GM21515 (cell line): ENCODE measurements at regions not wholly inside any gene's neighbourhood (a gene's known extent, or its start where the extent isn't known, plus 50 kb on each side); places are given as distances from the start of the nearest gene placed in this dataset.

Source experiments
- ATAC-seq: cut with Tn5 transposase; IDR thresholded peaks from one replicate; pipeline ENCODE4 v1.9.1; 2021; ENCODE audit not compliant: unreplicated experiment

- no peak for ATAC-seq
These were observed 343.0 kb upstream of the PLSCR5 start for GRCh38 chr3:146948186-146948585.

- no peak for ATAC-seq
These were observed 324.6 kb upstream of the PLSCR5 start for GRCh38 chr3:146929696-146930095.

- ATAC-seq: no peak
These were observed 323.4 kb upstream of the PLSCR5 start for GRCh38 chr3:146928421-146929059.

- ATAC-seq: no peak
These were observed 316.5 kb upstream of the PLSCR5 start for GRCh38 chr3:146921693-146922092.

GRCh38 chr3:146914409-146914808, 309.3 kb upstream of the PLSCR5 start:
- no peak for ATAC-seq

- no peak for ATAC-seq
These were observed 307.3 kb upstream of the PLSCR5 start for GRCh38 chr3:146912241-146913015.

GRCh38 chr3:146903927-146904326, 298.8 kb upstream of the PLSCR5 start:
- ATAC-seq: no peak

- ATAC-seq: no peak
These were observed 294.0 kb upstream of the PLSCR5 start for GRCh38 chr3:146899171-146899570.

GRCh38 chr3:146896711-146897110, 291.6 kb upstream of the PLSCR5 start:
- no peak for ATAC-seq

- ATAC-seq: no peak
These were observed 290.0 kb upstream of the PLSCR5 start for GRCh38 chr3:146895026-146895749.

GRCh38 chr3:146894406-146894805, 289.3 kb upstream of the PLSCR5 start:
- no peak for ATAC-seq

- ATAC-seq: no peak
These were observed 286.9 kb upstream of the PLSCR5 start for GRCh38 chr3:146892041-146892440.

GRCh38 chr3:146889626-146890025, 284.5 kb upstream of the PLSCR5 start:
- no peak for ATAC-seq

- ATAC-seq: no peak
These were observed 283.0 kb upstream of the PLSCR5 start for GRCh38 chr3:146888176-146888575.

- ATAC-seq: no peak
These were observed 279.6 kb upstream of the PLSCR5 start for GRCh38 chr3:146884721-146885120.

- ATAC-seq: no peak
These were observed 279.1 kb upstream of the PLSCR5 start for GRCh38 chr3:146884296-146884695.

- no peak for ATAC-seq
These were observed 278.1 kb upstream of the PLSCR5 start for GRCh38 chr3:146883288-146883687.

GRCh38 chr3:146881966-146882760, 277.0 kb upstream of the PLSCR5 start:
- ATAC-seq: no peak

GRCh38 chr3:146881356-146881755, 276.2 kb upstream of the PLSCR5 start:
- no peak for ATAC-seq

- no peak for ATAC-seq
These were observed 268.6 kb upstream of the PLSCR5 start for GRCh38 chr3:146873748-146874147.

GRCh38 chr3:146865175-146865755, 260.1 kb upstream of the PLSCR5 start:
- ATAC-seq: no peak
